Dermis blood vessel endothelial cell (primary cell): ENCODE measurements at regions not wholly inside any gene's neighbourhood (a gene's known extent, or its start where the extent isn't known, plus 50 kb on each side); places are given as distances from the start of the nearest gene placed in this dataset.
"Not testable (repeated sequence)": the region's sequence is repeated elsewhere in the genome, so short reads cannot be mapped to it uniquely, and the experiment has no call there.

Experiments
- DNase-seq: peaks from one replicate; pipeline ENCODE4 v3.0.0; 2010

DNA sequence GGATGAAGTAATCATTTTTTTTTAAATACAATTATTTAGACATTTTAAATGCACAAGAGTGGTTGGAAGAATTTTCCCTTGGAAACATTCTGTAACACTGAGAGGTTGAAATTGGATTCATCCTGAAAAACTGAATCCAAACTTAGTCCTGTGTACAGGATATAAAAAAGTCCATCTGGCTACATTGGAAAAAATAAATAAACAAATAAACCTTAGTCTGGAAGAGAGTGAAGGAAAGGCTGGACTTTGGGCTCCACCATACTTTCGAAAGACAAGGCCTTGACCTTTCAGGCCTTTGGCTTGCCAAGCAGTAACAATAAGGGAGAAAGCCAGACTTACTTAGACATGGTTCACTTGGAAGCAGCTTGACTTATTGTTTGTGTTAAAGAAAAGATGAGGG is 664.3 kb downstream of the TENT5A start:
- no peak for DNase-seq

DNA sequence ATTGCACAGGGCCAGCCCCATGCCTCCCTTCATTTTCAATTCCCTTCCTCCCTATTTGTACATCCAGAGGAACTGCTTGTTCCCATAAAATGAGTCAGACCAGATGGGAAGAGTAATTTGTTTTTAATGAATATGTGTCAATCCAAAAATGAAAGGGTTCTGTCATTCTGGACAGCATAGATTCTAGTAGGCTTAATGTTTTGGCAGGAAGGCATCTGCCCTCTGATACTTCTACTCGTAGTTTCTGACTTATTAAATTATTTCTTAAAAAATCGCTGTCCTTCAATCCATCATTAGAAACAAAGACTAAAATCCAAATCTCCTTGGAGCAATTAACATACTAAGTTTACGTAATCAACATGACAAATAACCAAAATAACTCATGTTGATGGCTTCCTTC is 665.5 kb downstream of the TENT5A start:
- DNase-seq = no peak

DNA sequence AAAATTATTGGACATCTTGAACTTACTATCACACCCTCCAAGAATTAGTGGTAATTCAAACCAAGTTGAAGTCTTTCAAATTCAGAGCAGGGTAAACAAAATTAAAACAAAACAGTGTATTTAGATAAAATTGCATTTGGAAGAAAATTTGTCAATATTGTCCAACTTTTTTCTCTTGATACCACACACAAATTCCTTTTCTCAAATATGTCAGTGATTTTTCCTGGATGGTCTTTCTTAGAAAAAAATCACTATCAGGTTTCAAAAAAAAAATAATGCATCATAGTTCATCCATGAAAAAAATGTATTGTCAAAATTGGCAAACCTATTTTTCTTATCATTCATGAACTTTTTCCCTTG is 667.1 kb downstream of the TENT5A start:
- no peak for DNase-seq

DNA sequence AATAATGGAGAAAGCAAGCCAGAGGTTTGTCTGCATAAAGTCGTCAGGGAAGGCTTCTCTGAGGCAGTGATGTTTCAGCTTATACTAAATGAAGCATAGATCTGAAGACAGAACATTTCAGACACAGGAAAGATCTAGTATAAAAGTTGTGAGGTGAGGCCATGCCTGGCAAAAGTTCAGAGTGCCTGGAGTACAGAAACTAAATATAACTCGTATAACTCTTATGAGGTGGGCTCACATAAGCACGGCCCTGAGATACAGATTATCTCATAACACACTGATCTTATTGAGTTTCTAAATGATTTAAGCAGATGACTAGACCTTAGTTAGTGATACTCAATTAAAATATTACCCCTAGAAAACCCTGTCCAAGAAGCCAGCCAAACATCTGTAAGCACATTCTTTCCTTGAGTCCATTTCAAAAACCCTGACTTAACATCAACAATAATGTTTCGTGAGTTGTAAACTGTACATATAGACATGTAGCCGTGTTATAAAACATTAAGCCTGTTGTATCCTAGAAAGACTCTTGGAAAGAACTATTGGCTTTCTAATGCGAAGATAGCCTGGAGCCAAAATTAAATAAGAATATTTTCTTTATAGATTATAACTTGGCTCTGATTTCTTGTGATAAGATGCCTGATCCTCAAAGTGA is 667.6 kb downstream of the TENT5A start:
- DNase-seq = no peak

DNA sequence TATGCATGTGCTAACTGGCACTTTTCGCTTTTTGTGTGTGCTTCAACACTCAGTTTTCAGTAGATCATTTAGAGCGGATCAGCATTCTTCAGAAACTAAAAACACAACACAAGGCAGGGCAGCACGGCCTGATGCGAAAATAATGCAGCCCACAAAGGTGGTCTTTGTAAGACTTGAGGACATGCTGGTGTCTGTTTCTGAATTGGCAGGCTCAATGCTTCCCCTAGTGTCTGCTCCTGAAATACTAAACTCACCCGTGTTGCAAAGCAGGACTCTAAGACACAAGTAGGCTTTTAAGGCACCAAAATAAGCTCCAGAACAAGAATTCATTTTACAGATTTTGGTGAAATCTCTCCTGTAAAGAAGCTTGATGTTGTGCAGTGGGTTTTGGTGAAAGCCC is 676.5 kb downstream of the TENT5A start:
- no peak for DNase-seq

DNA sequence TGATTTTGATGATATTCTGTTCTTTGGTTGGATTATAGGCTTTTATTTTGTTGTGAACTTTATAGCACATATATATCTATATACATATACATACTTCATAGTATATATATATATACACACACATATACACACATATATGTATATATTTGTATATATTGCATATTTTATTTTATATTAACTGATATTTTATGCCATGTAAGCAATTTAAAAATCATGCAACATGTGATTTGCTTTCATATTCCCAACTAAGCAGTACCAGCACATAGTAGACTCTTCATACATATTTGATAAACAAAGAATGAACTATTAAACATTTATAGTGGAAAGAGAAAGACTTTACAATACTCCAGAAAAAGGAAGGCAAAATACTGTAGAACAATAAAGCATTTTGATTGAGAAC is 679.2 kb downstream of the TENT5A start:
- no peak for DNase-seq

DNA sequence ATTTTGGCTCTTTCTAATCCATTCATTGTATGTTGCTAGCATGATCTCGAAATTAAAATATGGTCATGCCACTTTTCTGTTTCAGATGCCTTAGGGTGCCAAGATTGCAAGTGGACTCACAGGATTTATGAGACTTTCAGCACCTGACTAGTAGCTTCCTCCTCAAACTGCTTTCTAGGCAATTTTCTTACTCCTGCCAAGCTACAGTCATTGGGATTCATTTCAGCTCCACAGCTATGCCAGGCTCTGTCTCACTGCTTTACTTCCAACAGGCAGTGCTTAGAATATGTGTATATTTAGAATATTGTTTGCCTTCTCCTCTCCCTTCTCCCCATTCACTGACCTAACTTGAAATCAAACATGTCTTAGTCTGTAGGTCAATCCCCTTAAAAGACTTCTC is 681.4 kb downstream of the TENT5A start:
- DNase-seq = no peak

DNA sequence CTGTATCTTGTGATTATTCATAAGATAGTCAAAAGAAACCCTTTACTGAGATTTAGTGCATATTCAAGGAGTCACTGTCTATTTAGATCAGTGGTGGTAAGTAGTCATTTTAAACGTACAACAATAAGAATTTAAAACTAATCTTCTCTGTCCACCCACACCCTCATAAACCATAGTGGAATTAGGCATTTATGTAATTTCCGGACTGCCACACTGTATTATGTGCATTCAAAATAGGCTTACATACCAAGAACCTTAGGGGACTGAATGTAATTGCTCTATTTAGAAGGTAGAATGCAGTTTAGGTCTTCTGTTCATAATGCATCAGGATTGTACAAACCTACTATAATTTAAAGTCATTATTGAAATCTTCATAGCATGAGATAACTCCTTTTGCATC is 685.4 kb downstream of the TENT5A start:
- DNase-seq = no peak

DNA sequence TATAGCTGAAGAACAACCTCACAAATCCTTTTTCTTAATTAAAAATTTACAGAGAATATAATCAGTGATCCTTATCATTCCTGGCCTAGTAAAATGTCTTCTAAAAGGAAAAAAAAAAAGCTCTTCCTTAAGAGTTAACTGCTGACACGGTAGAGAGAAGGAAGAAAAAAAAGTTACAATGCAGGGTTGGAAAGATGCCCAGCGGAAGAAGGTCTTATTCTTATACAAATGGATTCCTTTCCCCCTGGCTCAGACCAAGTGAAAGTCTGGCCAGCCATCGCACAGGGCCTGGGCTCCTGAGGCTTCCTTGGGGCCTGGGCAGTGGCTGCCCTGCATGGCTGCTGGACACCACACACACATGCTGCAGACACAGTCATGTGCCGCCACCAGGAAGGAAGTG is 688.6 kb downstream of the TENT5A start:
- no peak for DNase-seq

DNA sequence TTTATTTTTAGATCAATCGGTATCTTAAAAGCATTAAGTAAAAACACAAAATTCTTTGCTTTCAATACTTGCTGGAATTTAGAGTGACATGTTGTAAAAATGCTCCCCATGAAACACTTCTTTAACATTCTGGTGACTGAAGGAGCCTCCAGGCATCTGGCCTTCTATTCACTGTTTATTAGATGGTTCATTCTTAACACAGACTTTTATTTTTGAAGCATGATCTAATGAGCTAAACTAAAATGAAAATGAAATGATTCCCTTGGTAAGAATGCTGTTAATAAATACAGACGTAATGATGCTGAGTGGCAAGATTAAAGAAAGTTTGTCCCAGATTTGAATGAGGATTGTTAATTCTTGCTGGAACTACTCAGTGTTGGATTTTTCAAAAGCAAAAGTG is 698.4 kb downstream of the TENT5A start:
- DNase-seq = no peak

DNA sequence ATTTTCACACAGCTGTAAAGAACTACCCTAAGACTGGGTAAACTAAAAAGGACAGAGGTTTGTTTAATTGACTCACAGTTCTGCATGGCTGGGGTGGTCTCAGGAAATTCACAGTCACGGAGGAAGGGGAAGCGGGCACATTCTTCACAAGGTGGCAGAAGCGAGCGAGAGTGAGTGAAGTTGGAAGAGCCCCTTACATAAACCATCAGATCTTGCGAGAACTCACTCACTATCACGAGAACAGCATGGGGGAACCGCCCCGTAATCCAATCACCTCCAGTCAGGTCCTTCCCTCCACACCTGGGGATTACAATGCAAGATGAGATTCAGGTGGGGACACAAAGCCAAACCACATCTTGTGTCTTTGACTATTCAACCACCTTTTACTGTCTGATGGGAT is 700.5 kb downstream of the TENT5A start:
- DNase-seq = no peak

DNA sequence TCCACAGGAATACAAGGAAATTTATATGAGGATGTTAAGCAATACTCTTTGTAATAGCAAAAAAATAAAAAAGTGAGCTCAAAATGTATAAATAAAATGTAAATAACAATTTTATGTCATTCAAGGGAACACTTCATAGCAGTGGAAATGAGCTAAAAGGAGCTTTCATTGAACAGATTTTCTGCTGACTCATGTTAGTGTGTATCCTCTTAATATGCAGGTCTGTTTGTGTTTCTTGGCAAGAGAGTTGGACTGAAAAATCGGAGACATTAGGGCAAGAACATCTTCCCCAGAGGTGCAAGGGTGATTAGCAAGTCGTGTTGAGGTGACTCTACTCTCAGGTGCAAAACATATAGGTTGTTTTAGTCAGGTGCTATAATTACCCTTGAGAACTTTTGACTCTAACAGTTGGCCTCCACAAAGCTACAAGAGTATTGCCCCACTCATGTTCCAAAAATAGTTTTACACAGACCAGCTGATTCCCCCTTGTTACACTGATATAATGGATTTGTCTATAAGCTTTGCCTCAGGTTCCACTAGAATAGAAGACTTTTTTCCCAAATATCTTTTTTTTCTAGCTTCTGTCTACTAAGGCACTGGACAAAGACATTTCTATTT is 702.9 kb downstream of the TENT5A start:
- no peak for DNase-seq

DNA sequence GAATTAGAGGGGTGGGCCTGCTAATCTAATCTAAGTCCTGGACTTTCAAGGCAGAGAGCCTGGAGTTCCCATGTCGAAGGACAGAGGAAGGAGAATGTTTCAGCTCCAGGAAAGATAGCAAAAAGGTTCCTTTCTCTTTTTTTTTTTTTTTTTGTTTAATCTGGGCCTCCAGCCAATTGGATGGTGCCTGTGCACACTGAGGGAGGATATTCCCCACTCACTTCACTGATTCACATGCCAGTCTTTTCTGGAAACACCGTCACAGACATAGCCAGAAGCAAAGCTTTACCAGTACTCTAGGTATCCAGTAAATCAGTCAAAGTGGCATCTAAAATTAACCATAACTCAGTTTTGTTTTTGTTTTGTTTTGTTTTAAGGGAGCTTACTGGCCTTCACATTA is 721.1 kb downstream of the TENT5A start:
- DNase-seq = no peak

DNA sequence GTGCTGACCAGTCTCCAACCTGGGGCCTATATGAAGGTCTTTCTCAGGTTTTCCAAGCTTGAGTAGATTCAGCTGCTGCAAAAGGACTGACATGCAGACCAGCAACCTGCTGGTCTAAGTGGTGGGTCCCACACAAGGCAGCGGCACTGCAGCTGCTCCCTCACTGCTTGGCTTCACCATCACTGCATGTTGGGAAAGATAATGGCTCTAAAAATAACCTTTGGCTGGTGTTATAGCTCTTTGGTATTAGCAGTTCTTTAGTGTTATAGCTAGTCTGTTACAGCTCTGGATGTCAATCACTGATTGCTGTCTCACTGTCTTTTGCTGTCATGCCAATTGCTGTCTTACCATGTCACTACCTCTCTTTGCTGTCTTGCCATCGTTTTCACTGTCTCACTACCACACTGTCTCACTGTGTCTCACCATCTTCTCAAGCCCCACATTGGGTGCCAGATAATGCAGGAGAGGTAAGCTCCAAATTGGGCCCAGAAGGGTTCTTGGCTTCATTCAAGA is 726.4 kb downstream of the TENT5A start:
- DNase-seq = no peak

DNA sequence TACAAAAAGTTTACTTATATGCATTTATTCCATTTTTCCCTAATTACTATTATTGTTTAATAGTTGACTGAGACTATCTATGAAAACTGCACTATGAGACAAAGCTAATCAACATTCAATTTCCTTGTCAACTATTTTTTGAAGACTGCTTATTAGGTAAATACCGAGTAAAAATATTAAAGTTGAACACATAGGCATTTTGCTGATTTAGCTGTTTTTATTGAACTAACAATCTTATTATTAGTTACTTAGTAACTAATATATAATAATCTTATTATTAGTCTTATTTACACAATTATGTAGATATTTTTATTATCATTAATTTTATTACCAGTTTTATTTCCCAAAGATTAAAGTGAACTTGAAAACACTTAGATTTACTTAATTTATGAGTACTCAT is 728.8 kb downstream of the TENT5A start:
- no peak for DNase-seq

DNA sequence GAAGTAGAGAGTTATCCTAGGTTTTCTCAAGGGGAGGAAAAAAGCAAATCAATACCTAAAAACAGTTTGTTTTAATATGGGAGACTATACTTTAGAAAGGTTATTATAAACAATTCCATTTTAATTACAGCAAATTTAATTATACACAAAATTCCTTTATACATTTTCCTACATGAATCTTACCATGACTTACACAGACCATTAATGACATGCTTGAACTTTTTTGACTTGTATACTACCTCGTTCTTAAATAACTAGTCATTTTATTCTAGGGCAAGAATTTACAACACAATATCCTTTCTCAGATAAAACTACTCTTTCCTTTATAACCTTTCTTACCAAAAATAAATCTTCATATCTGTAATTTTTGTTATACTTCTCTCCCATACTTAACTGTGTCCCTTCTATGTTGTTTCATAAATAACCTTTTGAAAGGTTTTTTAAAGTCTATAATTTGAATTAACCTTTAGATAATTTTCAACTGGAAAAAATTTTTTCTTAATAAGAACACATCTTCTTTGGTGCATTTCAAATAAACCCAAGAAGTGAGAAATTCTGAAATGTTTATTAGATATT is 729.4 kb downstream of the TENT5A start:
- no peak for DNase-seq

DNA sequence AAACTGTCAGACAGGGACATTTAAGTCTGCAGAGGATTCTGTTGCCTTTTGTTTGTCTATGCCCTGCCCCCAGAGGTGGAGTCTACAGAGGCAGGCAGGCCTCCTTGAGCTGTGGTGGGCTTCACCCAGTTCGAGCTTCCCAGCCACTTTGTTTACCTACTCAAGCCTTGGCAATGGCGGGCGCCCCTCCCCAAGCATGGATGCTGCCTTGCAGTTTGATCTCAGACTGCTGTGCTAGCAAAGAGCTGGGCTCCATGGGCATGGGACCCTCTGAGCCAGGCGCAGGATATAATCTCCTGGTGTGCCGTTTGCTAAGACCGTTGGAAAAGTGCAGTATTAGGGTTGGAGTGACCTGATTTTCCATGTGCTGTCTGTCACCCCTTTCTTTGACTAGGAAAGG is 734.9 kb downstream of the TENT5A start:
- not testable (repeated sequence) for DNase-seq

DNA sequence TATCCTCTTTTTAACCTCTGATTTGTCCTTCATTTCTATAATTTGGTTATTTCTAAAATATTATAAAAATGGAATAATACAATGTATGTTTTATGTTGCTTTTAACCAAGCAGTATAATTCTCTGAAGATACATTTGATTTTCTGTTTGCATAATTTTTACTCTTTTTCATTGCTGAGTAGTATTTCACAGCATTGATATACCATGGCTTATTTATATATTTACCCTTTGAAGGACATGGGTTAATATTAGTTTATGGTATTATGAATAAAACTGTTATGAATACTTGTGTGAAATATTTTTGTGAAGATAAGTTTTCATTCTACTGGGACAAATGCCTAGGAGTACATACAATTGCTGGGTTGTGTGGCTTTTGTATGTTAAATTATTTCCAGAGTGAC is 748.6 kb downstream of the TENT5A start:
- DNase-seq = no peak

DNA sequence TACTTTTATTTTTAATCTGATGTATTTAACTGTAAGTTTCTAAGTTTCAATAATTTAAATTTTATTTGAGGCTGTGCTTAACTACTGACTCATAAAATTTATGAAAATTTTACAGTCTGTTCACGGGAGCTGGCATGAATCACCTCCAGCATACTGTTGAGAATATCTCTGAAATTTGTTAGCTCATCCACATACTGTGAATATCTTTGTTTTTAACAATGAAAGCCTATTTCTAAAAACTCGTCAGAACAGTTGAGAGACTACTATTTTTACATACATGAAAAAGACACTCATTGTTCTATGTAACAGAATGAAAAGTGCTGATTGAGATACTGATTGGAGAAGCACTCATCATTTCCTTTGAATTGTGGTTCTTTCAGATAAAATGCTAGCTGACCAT is 749.3 kb downstream of the TENT5A start:
- DNase-seq = no peak

DNA sequence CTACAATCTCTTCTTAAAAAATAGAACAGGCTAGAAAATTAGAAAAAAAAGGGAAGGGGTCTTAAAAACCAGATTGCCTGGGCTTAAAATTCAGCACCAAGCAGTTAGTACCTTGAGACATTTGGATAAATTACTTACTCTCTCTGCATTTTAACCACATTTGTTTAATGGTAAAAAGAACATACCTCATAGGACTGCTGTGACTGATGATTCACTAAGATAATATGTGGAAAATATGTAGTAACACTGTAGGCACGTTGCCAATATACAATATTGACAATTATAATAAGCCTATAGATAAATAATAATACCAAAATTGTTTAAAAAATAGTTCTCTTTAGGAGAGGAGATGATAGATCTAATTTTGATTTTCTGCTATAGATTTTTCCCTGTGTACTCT is 750.4 kb downstream of the TENT5A start:
- DNase-seq = no peak

DNA sequence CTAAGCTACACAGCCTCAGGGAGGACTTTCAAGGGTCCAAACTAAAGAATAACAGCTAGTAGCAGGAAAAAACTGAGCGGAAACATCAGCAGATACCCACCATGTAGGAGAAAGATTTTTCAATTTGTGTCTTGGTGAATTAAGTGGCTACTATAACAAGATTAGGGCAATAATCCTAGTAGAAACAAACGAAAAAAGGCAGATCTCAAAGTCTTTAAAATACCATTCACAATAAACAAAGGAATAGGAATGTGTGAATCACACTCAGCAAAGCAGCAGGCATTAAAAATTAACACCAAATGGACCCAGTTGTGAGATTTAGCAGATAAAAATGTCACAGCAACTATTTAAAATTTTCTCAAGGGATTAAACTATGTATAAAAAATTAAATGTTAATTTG is 761.2 kb downstream of the TENT5A start:
- DNase-seq = no peak

DNA sequence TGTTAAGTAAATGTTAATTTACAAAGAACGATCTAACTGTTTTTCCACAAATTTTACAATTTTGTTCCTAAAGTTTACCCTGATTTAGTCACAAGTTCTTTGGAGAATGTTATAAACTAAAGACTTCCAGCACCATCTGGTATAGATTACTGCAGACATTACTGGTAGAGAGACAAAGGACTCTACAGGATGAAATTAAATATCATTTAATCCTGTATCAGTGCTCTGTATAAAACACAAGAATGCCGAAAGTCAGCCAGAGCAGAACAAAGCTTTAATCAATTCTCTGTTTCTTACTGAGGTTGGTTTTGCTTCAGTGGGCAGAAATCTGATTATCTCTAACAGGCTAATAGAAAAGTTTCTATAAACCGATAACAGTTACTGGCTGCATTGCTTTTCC is 763.6 kb downstream of the TENT5A start:
- DNase-seq = no peak

DNA sequence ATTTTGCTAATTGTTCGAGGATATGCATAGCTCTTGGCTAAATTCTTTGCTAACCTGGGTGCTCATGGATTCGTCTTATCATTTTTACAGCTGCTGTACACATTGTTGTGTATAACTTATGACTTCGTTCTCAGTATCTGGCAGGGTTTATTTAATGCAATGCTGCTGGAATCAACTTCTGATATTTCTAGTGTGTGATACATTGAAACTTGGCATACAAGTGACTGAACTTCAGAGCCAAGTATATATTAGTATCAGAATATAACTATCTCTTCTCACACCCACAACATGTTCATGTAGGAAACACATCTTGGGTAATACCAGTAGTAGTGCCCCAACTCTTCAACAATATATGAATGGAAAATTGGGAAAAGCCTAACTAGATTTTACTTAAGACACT is 764.2 kb downstream of the TENT5A start:
- no peak for DNase-seq

DNA sequence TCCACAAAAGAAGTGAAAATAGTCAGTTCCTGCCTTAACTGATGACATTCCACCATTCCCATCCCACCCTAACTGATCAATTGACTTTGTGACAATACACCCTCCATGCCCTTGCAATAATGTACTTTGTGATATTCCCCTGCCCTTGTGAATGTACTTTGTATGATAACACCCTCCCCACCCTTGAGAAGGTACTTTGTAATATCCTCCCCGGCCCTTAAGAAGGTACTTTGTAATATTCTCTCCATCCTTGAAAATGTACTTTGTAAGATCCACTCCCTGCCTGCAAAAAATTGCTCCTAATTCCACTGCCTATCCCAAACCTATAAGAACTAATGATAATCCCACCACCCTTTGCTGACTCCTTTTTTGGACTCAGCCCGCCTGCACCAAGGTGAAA is 771.3 kb downstream of the TENT5A start:
- DNase-seq = not testable (repeated sequence)

DNA sequence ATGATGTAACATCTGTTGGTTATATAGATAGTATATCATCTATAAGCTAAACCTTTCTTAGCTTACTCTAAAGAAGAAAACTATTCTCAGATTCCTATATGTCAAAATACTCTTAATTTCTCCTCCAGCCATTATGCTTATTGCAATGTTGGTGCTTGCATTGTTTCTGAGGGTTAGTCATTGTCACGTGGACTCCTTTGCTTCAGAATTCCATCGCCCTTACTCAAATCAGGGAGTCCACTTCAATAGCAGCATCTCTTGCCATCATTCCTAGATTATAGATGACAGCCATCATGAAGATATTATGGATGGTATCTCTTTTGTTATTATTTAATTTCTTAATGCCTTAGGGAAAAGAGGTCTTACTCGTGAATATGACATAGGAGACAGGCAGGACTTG is 776.1 kb downstream of the TENT5A start:
- DNase-seq = no peak
